Ureter (tissue), 1 donor: ENCODE measurements at regions not wholly inside any gene's neighbourhood (a gene's known extent, or its start where the extent isn't known, plus 50 kb on each side); places are given as distances from the start of the nearest gene placed in this dataset.

Experiments used
- DNase-seq: peaks from one replicate; pipeline ENCODE4 v3.0.0-alpha.2; 2020; ENCODE audit warnings: low spot score
- donor health status: DM: yes; HTN: yes; CAD: no.

DNA sequence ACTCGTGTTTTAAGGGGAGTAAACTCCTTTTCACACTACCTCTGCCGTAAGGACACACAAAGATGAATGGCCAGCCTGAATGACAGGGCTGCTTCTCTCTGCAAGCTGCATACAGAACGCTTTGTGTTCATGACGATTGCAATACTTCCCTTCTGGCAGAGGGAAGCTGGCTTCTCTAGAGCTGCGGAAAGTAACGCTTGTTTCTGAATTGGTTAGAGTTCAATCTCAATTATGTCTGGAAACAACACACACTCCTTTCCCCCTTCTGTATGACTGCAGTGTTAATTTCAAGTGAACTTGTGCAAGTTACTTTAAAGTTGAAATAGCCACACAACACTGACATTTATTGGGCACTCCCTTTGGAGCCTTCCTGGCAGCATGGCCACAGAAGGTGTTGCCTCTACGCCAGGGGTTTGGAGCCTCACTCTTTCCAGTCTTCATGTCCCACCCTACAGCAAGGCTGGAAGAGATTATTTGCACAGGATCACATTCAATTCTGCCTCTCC lies 242.6 kb downstream of the NDFIP2 start:
- no peak for DNase-seq

DNA sequence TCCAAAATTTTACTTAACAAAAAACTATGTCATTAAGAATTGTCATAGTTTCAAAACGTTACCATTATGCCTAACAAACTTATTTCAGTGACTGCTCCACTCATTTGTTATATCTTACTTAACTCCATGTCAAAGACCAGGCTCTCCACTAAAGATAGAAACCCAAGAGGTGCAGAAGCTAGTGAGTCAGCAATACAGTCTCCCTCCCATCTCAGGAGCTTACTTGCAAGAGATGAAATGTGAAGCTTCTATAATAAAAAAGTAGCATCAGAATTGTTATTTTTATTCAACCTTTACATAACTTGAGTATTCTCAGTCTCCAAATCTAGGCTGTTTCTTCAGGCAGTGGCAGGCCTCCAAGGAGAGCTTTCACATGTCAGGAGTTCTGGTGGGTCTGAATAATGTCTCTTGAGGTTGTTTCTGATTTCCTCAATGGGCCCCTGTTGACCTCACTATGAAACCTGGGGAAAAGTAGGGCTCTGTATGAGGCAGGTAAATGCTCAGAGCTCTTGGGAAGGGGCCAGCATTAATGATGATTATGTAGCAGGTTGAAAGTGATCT lies 242.0 kb downstream of the NDFIP2 start:
- no peak for DNase-seq

DNA sequence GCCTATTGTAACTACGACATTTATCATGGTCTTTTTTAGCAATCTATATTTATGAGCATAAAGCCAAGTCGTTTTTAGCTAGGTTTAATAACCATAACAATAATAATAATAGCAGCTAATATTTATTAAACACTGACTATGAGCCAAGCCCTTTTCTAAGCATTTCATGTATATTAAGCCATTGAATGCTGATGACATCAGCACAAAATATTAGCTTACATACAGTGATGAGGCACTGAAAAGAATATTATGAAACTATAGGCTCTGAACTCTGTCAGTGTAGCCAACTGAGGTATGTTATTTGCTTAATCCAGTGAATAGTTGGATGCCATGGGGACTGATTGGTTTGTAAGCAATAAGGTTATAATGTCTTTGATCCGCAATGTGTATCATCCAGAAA lies 235.2 kb downstream of the NDFIP2 start:
- no peak for DNase-seq

DNA sequence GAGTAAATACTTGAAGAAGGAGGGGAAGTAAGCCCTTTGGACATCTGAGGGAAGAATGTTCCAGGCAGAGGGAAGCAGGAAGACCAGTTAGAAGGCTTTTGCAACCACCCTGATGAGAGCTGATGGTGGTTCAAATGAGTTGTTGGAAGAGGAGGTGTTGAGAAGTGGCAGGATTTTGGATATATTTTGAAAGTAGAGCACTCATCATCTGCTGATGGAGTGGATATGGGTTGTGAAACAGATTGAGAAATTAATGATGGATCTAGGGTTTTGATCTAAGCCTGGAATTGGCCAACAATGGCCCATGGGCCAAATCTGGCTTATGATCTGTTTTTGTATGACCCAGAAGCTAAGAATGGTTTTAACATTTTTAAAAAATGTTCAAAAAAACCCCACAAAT lies 230.7 kb downstream of the NDFIP2 start:
- no peak for DNase-seq

DNA sequence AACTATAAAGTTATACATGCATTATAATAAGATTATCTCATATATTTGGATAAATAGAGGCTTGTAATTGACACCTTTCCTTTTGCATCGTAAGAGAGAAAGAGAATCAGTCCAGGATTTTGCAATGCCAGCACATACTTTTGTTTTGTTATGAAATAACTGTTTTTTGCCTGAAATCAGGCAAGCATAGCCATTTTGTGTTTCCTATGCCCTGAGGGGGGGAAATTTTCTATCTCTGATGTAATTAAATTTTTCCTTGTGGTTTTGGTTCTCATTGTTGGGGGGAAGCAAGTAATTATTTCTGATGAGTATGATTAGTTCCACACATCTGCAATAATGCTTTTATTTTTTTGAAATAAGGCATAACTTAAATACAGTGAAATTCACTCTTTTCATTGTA lies 229.4 kb downstream of the NDFIP2 start:
- DNase-seq, result no peak

DNA sequence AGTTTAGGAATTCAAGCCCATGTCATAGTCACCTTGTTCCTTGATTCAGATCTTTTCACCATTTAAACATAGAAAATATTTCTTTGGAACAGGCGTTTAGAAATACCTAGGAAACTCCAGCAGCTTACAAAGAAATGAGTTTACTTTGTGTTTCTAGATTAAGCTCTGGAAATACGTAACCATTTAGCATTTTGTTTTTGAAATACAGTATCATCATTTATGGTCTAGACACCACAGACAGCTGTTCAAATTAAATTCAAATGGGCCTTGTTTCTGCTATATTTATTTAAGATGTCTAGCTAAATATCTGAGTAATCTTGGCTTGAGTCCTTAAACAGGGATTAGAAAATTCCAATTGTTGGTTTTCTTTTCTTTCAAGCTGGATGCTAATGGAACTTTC lies 228.5 kb downstream of the NDFIP2 start:
- no peak for DNase-seq

DNA sequence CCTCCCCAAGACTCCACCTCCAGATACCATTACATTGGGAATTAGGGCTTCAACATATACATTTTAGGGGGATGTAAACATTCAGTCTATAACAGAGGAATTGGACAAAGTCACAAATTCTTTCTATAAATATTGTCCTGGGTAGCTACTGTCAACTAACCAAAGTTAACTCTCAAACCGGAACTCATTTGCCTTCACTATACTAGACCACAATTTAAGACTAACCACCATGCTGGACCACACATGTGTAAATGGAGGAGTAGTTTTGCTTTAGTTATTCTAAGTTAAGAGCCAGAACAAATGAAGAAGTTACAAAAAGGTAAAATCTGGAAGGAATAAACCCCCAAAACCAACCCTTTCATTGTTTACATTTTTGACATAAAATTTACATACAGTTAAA lies 222.8 kb downstream of the NDFIP2 start:
- DNase-seq, result no peak

DNA sequence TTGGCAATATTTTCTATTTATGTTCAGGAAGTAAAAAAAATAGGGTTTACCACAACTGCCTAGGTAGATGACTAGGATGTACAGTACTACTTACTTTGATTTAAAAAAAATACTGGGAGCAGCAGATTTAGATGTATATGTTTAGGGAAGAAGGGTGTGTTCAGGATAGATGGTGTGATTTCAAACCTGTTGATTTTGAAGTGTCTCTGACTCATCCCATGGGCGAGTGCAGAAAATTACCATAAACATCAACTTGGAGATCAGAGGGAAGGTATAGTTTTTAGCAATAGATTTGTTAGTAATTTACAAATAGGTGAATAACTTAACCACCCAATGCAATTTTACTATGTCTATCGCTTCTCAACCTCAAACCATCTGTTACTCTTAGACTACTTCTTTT lies 214.8 kb downstream of the NDFIP2 start:
- DNase-seq, result no peak

DNA sequence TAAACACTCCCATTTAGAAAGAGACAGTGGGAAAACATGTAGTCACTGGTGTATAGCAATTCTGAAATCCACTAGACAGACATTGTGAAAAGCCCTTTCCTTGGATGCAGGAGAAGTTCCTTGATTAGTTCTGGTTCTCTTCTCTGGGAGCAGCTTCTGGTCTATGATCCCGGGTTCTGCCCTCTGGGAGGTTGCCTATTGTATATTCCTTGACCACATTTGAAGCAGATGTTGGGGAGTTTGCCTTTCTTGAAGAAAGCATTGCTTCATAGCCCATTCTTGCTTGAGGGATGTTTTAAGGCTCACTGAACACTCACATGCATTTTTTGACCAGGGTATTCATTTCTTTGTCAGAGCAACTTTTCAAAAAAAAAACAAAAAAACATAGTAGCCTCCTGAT lies 211.9 kb downstream of the NDFIP2 start:
- DNase-seq, result no peak

DNA sequence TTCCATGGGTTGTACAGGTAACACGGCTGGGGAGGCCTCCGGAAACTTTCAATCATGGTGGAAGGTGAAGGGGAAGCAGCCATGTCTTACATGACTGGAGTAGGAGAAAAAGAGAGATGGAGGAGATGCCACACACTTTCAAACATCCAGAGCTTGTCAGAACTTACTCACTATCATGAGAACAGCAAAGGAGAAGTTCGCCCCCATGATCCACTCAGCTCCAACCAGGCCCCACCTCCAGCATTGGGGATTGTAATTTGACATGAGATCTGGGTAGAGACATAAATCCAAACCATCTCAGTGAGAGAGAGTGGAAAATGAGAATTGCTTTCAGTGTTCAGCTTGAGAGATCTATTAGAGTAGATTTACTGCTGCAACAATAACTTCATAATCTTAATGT lies 210.9 kb downstream of the NDFIP2 start:
- DNase-seq, result no peak

DNA sequence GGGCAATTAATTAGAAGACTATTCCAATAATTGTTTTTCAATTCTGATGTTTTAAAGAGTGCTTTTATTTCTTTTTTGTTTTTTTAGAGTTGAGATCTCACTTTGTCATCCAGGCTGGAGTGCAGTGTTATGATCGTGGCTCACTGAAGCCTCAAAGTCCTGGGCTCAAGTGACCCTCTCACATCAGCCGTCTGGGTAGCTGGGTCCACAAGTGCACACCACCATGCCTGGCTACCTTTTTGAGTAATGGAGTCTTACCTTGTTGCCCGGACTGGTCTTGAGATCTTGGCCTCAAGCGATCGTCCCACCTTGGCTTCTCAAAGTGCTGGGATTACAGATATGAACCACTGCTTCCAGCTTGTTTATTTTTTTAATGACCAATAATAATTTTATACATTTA lies 207.8 kb downstream of the NDFIP2 start:
- DNase-seq, result no peak

DNA sequence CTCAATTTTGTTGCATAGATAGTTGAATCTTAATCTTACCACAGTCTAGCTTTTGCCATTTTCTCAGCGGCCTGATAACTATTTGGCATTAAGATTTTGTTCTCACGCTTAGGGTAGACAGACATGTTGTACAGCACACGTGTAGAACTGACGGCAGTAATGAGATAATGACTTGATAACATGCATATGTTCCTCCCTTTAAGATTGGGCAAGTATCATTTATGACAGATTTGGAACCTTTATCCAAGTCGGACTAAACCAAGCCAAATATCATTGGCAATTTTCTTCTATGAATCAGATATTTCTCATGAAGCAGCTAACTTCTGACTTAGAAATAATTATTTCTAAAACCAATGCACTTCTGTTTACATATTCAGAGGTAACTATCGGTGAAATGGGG lies 205.5 kb downstream of the NDFIP2 start:
- no peak for DNase-seq

DNA sequence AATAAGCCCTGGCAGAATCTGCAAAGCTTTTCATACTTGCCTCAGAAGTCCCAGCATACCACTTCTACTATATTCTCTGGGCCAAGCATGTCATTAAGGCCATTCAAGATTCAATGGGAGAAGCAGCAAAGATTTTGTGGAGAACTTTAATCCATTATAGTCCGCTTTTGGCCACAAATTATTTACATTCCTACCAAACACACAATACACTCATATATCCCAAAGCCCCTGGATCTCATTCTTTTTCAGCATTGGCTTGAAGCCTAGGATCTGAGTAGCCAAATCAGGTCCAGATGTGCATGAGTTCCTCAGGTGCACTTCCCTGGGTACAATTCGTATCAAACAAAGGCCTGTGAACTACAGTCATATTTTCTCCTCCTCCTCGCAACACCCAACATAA lies 203.4 kb downstream of the NDFIP2 start:
- DNase-seq, result no peak

DNA sequence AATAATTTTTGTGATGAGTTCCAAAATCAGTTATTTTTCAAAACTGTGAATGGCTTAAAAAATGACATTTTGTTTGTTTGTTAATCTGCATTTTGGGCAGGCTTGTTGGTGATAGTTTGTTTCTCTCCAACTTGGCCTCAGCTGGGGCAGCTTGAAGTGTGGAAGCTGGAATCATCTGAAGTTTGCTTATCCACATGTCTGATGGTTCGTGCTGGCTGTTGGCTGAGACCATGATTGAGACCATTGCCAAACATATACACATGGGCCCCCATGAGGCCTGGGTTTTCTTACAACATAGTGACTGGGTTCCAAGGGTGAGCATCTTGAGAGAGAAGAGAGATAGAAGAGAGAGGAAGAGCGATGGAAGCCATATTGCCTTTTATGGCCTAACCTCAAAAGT lies 201.2 kb downstream of the NDFIP2 start:
- no peak for DNase-seq

DNA sequence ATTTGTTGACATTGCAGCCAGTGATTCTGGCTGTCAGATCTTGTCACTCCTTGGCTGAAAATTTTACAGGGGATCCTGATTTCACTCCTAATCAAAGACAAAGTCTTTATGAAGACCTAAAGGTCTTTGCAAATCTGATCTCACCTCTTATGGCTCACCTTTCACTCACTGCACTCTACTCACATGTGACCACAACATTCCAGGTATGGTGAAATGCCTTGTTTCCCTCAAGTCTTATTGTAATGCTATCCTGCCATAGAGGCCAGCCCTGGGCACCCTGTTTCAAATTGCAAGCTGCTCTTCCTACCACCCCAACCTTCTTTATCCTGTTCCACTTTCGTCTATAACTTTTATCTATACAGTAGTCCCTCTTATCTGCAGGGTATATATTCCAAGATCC lies 200.1 kb downstream of the NDFIP2 start:
- DNase-seq, result no peak

DNA sequence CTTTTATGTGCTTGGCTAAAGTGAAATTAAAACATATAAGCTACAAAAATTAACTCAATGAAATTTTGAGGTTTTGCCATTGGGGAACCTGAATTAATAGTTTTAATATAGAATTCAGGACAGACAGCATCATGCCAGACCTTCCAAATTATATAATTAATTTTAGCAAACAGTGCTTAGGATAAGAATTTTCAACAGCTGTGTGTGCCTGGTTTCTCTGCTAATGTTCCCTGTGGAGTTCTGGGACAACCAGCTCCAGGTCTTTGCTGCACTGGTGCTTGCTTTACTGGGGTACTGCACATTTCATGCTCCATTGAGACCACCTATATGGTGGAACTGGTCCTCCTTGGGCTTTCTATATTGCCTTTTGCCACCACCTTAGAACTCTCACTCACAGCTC lies 199.5 kb downstream of the NDFIP2 start:
- no peak for DNase-seq

DNA sequence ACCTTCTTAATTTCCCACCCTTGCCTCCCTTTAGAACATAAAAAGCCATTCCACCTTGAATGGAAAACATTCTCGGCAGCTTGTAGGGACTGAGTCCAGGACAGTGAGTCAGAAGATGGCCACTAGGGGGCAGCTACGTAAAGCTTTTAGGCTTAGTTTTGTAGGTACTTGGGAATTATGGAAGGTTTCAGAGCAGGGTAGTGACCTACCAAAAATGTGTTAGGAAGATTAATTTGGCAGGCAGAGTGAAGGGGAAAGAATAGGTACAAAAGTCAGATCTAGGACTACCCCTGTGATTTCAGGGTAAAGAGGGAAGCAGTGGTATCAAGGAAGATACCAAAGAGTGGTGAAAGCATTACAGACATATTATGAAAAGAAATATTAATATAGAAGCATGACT lies 198.4 kb downstream of the NDFIP2 start:
- peak; percentile 59 for DNase-seq

DNA sequence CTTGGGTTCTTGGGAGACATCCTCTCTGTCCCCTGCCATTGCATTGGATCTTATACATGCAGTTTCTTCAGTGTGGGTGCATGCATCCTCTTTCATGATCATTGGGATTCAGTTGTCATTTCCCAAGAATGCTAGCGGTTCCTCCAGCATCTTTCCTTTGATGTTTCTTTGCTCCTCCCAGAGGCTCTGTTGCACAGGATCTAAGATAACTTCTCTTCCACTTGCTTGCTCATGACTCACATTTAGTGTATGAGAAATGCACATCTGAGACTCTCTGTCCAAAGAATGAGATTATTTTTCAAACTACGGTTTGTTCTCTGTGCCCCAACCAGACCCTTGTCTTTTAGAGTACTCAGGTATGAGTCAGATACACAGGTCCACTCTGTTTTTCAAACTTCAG lies 197.1 kb downstream of the NDFIP2 start:
- no peak for DNase-seq

DNA sequence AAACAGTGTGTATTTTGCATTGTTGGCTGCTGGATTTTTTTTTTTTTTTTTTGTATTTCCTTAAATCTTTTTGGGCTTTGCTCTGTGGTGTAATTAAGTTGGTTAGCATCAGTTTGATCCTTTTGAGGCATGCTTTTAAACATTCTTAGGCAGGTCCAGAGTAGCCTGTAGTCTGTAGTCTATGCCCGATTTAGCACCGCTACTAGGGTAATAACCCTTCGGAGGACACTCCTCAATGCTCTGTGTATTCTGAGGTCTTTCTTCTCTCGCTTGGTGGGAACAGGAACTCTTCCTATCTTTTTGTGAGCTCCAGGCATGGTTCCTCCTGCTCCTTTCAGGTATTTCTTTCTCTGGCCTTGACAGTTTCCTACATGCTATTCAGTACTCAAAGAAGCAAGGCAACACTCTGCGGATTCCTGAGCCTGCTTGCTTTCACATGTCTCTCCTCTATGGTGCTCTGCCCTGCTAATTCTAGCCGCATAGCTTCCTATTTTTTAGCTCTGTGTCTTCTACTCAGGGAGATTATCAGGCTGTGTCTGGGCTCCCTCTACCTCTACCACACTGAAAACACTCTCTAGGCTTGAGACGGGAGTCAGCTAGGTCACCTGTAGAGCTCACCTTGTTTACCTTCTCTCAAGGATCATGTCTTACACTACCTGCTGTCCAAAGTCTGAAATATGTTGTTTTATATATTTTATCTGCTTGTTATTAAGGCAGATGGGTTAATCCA lies 195.1 kb downstream of the NDFIP2 start:
- no peak for DNase-seq

DNA sequence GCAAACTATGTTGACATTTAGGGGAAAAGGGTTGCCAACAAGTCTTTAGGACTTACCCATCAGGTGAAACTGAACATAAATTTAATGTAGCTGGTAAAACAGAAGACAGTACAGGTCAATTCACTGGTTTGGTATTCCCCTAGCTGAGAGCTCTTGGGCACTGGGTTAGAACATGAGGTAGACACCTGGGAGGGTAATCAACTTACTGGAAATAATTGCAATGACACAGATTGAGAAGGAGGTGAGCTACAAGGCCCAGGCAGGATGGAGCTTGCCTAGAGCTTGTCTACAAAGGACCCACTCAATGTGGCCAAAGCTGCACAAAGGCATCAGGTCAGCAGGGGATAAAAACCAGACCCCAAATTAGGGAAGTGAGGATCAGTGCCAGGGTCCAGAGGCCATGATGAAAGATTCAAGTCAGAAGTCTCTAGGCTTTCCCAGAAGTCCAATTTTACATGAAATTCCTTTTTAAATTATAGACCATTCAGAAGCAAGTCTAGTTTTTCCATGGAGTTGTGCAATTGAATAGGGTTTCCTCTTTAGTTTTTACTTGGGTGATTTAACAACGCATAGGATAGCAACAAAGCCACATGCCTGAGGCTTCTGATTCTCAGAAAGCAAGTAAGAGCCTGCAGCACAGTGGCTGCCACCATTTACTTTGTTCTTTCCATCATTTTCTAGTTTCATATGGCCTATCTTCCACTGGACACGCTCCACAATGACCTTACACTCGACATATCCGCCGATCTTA lies 194.0 kb downstream of the NDFIP2 start:
- no peak for DNase-seq

DNA sequence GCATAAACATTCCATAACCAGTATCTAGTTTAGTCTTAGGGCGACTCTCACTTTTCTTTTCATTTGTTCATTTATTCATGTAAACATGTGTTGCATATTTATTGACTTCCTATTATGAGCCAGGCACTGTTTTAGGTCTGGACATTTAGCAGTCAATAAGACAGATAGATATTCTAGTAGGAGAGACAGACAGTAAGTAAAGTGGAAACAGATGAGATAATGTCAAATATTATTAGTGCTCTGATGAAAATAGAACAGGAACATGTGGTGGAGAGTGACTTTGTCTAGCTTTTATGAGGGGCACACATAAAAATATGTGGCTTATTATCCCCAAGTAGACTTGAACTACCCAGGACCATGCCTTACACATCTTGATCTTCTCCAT lies 193.0 kb downstream of the NDFIP2 start:
- DNase-seq, result no peak

DNA sequence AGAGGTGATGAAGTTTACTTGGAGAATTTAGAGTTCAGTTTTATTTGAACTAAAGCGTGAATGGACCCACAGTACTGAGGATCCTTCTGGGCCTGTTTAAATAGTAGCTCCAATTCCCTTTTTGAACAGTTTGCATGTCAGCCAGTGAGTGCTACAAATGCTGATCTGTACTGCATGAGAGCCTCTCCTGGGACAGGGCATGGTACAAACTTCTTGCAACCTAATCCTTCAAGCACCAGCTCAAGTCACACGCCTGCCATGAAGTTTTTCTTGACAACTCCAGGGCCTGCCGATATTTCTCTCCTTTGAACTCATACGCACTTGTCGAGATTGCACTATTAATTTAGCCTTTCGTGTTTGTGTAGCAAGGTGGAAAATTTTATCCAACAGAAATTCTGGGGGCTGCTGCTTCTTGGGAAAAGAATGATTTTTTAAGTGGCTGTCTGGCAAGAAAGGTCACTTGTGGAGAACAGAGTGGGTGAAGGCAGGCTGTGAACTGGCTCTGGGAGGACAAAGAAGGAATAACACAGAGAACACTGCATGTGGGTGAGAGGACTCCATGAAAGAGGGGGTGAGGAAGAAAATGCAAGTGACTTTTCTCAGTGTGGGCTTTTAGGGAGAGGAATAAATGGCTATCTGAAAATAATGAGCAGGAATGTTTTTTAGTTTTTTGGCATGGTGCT lies 192.5 kb downstream of the NDFIP2 start:
- DNase-seq, result no peak

DNA sequence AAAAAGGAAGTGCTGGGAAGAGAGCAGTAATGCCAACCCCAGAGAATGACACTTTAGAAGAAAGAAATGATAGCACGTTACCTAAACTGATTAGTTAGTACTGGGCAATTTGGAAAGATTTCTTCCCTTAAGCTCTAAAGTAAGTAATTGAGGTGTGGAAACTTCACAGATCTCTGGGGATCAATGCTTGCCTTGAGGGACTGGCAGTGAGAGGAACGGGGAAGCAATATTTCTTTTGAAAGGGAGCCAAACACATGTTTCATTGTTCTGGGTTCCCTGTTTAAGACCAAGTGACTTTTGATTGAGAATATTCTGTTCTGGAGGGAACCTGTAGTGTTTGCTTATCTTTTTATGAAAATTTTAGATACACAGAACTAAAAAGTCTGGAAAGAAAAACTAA lies 190.5 kb downstream of the NDFIP2 start:
- no peak for DNase-seq
